ENCODE measurements at regions not wholly inside any gene's neighbourhood (a gene's known extent, or its start where the extent isn't known, plus 50 kb on each side); places are given as distances from the start of the nearest gene placed in this dataset.

DNA sequence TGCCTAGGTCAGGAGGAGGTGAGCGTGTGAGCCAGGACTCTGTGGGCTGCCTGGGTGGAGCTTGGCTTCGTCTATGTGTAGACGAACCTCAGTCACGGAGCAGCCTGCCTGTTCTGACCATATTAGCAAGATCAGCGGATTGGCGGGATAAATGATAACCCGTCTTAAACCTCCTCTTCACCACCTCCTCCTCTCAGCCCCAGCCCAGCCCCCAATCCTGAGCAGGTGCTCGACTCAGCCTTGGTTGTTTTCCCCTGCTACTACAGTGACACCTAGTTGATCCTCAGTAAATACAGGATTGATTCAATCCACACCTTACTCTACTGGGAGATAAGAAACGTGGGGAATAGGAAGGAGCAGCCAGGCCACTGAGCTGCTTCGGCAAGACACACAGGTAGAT is 286.1 kb downstream of the IRX2 start:
- TF ChIP-seq, protein P1, sequence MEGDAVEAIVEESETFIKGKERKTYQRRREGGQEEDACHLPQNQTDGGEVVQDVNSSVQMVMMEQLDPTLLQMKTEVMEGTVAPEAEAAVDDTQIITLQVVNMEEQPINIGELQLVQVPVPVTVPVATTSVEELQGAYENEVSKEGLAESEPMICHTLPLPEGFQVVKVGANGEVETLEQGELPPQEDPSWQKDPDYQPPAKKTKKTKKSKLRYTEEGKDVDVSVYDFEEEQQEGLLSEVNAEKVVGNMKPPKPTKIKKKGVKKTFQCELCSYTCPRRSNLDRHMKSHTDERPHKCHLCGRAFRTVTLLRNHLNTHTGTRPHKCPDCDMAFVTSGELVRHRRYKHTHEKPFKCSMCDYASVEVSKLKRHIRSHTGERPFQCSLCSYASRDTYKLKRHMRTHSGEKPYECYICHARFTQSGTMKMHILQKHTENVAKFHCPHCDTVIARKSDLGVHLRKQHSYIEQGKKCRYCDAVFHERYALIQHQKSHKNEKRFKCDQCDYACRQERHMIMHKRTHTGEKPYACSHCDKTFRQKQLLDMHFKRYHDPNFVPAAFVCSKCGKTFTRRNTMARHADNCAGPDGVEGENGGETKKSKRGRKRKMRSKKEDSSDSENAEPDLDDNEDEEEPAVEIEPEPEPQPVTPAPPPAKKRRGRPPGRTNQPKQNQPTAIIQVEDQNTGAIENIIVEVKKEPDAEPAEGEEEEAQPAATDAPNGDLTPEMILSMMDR (IDR thresholded peaks at IDR 0.05), result no peak
- no peak for TF ChIP-seq EP300 (IDR thresholded peaks at IDR 0.05)
- TF ChIP-seq POLR2A (IDR thresholded peaks at IDR 0.05), result no peak
- no peak for TF ChIP-seq POLR2AphosphoS5 (IDR thresholded peaks at IDR 0.05)

Measured in suprapubic skin (tissue), 4 donors.